Fibroblast of lung (primary cell): ENCODE measurements at regions not wholly inside any gene's neighbourhood (a gene's known extent, or its start where the extent isn't known, plus 50 kb on each side); places are given as distances from the start of the nearest gene placed in this dataset.

ENCODE experiments used
- DNase-seq, 2 donors: peaks; one replicate each; pipeline versions ENCODE4 v3.0.0 to v3.0.0-alpha.2; 2010; ENCODE audit warnings: low read depth in 2 of 2
- H2AFZ ChIP-seq: 2 replicates; pipeline ENCODE4 v1.5.1; 2012; ENCODE audit warnings: low read length, control low read depth, inconsistent platforms
- H3K27ac ChIP-seq: 2 replicates; pipeline ENCODE4 v1.5.1; 2011; ENCODE audit warnings: low read length, control low read depth; ENCODE audit not compliant: insufficient read depth
- H3K27me3 ChIP-seq: 2 replicates; pipeline ENCODE4 v1.5.1; 2011; ENCODE audit warnings: mild to moderate bottlenecking, low read length; ENCODE audit not compliant: control insufficient read depth, insufficient read depth
- H3K36me3 ChIP-seq: 2 replicates; pipeline ENCODE4 v1.5.1; 2011; ENCODE audit warnings: low read length; ENCODE audit not compliant: control insufficient read depth, insufficient read depth
- H3K4me1 ChIP-seq: 2 replicates; pipeline ENCODE4 v1.5.1; 2011; ENCODE audit warnings: low read length; ENCODE audit not compliant: control insufficient read depth, insufficient read depth; ENCODE audit errors: extremely low read depth
- H3K4me2 ChIP-seq: 2 replicates; pipeline ENCODE4 v1.5.1; 2011; ENCODE audit warnings: low read length, control low read depth; ENCODE audit not compliant: insufficient read depth; ENCODE audit errors: extremely low read depth
- H3K4me3 ChIP-seq, 4 experiments: fragments of 200-600 bp in 1 of 4; sonication (generic) in 1 of 4; replicated peaks in 1 of 4; 2 replicates each; pipeline ENCODE4 v1.5.1; 2011 to 2016; ENCODE audit warnings: low read length in 4 of 4, low read depth in 3 of 4, mild to moderate bottlenecking in 3 of 4, control low read depth in 2 of 4, inconsistent platforms in 1 of 4, mixed read lengths in 1 of 4; ENCODE audit not compliant: insufficient read depth in 1 of 4; ENCODE audit errors: control extremely low read depth in 1 of 4
- H3K79me2 ChIP-seq: 2 replicates; pipeline ENCODE4 v1.5.1; 2012; ENCODE audit warnings: mild to moderate bottlenecking, low read length, inconsistent platforms; ENCODE audit not compliant: control insufficient read depth, insufficient read depth
- H3K9ac ChIP-seq: 2 replicates; pipeline ENCODE4 v1.5.1; 2011; ENCODE audit warnings: mild to moderate bottlenecking, low read length, control low read depth; ENCODE audit not compliant: insufficient read depth
- H3K9me3 ChIP-seq: 2 replicates; pipeline ENCODE4 v1.5.1; 2012; ENCODE audit warnings: low read depth, low read length; ENCODE audit not compliant: control insufficient read depth, insufficient read depth
- H4K20me1 ChIP-seq: 2 replicates; pipeline ENCODE4 v1.5.1; 2011; ENCODE audit warnings: low read length; ENCODE audit not compliant: control insufficient read depth, insufficient read depth; ENCODE audit errors: extremely low read depth
- EZH2 ChIP-seq: IDR thresholded peaks from 2 replicates; pipeline ENCODE4 v1.5.1; 2012; ENCODE audit warnings: low read length, control low read depth, mild to moderate bottlenecking; ENCODE audit errors: missing control alignments
- TF ChIP-seq, protein P1 (sequence below), 2 donors: IDR thresholded peaks in 1 of 2; conservative IDR thresholded peaks in 1 of 2; 1 replicate in 1 of 2; 2 replicates in 1 of 2; pipeline ENCODE4 v1.5.1; 2011 to 2012; ENCODE audit warnings: low read length in 2 of 2, control low read depth in 1 of 2, inconsistent platforms in 1 of 2, low read depth in 1 of 2, mild to moderate bottlenecking in 1 of 2

DNA sequence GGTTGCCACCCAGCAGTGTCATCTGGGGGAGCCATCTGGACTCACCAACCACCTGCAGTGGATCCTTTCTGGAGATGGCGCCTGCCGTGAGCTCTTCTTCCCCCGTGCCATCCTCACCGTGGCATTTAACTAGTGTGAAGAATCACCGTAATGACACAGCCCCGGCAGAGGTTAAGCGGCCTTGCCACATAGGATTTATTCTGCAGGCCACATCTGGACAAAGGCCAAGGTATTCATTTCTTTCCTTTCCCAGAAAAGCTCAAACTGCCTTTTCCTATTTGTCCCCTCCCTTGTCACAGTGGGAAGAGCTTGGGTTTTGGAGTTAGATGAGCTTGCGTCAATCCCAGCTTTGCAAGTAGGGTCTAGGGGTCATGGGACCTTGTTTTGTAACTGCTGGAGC, 88.4 kb downstream of the PXDC1 start:
- Histone ChIP-seq H2AFZ (no peak overlapping the region), H3K4me1 (no peaks in the 10 kb centered on the region), H3K9ac (no peak overlapping the region), H4K20me1 (peaks cover 1% of the 10 kb centered on the region), H3K79me2 (no peaks in the 10 kb centered on the region), H3K27ac (no peak overlapping the region), H3K4me2 (no peak overlapping the region), H3K9me3 (no peaks in the 10 kb centered on the region), H3K27me3 (peaks cover 9% of the 10 kb centered on the region), H3K4me3 (no peak overlapping the region), H3K36me3 (no peaks in the 10 kb centered on the region)
- no peak for DNase-seq
- no peak for TF ChIP-seq EZH2
- TF ChIP-seq, protein P1, sequence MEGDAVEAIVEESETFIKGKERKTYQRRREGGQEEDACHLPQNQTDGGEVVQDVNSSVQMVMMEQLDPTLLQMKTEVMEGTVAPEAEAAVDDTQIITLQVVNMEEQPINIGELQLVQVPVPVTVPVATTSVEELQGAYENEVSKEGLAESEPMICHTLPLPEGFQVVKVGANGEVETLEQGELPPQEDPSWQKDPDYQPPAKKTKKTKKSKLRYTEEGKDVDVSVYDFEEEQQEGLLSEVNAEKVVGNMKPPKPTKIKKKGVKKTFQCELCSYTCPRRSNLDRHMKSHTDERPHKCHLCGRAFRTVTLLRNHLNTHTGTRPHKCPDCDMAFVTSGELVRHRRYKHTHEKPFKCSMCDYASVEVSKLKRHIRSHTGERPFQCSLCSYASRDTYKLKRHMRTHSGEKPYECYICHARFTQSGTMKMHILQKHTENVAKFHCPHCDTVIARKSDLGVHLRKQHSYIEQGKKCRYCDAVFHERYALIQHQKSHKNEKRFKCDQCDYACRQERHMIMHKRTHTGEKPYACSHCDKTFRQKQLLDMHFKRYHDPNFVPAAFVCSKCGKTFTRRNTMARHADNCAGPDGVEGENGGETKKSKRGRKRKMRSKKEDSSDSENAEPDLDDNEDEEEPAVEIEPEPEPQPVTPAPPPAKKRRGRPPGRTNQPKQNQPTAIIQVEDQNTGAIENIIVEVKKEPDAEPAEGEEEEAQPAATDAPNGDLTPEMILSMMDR (conservative IDR thresholded peaks at IDR 0.05 in 1 of 2, IDR thresholded peaks at IDR 0.05 in 1 of 2; ENCODE audit: low read depth in 1 of 2, low read length in 2 of 2) = no peak

DNA sequence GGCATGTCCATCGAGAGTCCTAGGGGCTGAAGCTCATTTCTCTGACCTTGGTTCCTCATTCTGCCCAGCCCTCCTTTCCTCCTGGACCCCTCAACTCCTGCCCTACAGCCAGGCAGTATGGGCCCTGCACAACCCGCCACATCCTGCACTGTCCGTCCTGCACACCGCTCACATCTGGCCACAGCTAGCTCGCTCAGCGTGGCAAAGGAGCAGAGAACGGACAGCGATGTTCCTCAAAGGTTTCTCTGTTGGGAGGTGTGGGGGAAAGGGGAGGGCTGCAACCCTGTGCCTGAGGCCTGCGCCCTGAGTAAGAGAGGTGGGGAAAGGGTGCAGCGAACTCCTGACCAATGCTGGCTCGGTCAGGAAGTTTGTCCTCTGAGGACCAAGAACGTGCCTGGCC, 90.1 kb downstream of the PXDC1 start:
- TF ChIP-seq, protein P1 (conservative IDR thresholded peaks at IDR 0.05 in 1 of 2, IDR thresholded peaks at IDR 0.05 in 1 of 2; ENCODE audit: low read depth in 1 of 2, low read length in 2 of 2) = no peak
- TF ChIP-seq EZH2 = no peak
- Histone ChIP-seq H3K9ac (no peak overlapping the region), H3K9me3 (no peaks in the 10 kb centered on the region), H3K79me2 (no peaks in the 10 kb centered on the region), H3K27me3 (peaks cover 9% of the 10 kb centered on the region), H4K20me1 (no peaks in the 10 kb centered on the region), H2AFZ (no peak overlapping the region), H3K27ac (no peak overlapping the region), H3K4me3 (no peak overlapping the region), H3K4me2 (no peak overlapping the region), H3K4me1 (no peaks in the 10 kb centered on the region), H3K36me3 (no peaks in the 10 kb centered on the region)
- DNase-seq = no peak

DNA sequence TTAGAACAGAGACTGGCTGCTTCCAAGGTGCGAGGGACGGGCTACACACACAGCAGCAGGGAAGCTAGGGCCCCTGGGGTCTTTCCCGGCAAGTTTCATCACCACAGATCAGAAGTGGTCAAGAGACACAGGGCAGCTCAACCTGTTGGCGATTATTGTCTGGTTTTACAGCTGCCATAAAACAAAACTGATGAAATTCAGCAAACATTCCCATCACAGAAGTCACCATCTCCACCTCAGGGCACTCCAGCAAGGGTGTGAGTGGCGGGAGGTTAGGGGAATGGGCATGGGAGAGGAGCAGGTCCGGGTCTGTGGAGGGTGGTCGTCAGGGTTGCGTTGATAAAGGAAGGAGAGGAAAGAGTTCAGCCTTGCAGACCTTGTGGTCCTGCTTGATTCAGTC, 91.0 kb downstream of the PXDC1 start:
- no peak overlapping the region for H3K4me3 ChIP-seq
- H3K4me1 ChIP-seq = no peaks in the 10 kb centered on the region
- DNase-seq = no peak
- no peaks in the 10 kb centered on the region for H4K20me1 ChIP-seq
- H3K36me3 ChIP-seq = no peaks in the 10 kb centered on the region
- H3K27me3 ChIP-seq = peaks cover 4% of the 10 kb centered on the region
- H3K27ac ChIP-seq = no peak overlapping the region
- no peak overlapping the region for H3K4me2 ChIP-seq
- H2AFZ ChIP-seq = no peak overlapping the region
- TF ChIP-seq EZH2 = no peak
- TF ChIP-seq, protein P1 (conservative IDR thresholded peaks at IDR 0.05 in 1 of 2, IDR thresholded peaks at IDR 0.05 in 1 of 2; ENCODE audit: low read depth in 1 of 2, low read length in 2 of 2) = no peak
- H3K9me3 ChIP-seq = no peaks in the 10 kb centered on the region
- no peak overlapping the region for H3K9ac ChIP-seq
- no peaks in the 10 kb centered on the region for H3K79me2 ChIP-seq
